Activated CD8-positive, alpha-beta T cell treated with anti-CD3 and anti-CD28 coated beads, Interleukin-2, amount 10 ng/mL, durations not matched to agents 7 days and 5 days (primary cell): ENCODE measurements at regions not wholly inside any gene's neighbourhood (a gene's known extent, or its start where the extent isn't known, plus 50 kb on each side); places are given as distances from the start of the nearest gene placed in this dataset.

Experiments
- ATAC-seq: fragments of 150-1000 bp; cut with Tn5 transposase; one replicate; pipeline ENCODE4 v1.10.0; 2021; ENCODE audit warnings: moderate library complexity
- CTCF ChIA-PET: fragments of 350-600 bp; sonication (Branson Sonifier 250); formaldehyde crosslinking; loops from one replicate; lab custom pipeline; 2021; ENCODE audit warnings: antibody characterized with exemption; lab: Charles Lee
- POLR2A ChIA-PET: fragments of 350-600 bp; sonication (Branson Sonifier 250); formaldehyde crosslinking; loops from one replicate; lab custom pipeline; 2021; ENCODE audit warnings: antibody characterized with exemption; lab: Charles Lee
- DNase-seq: peaks from one replicate; pipeline ENCODE4 v3.0.0-alpha.2; 2020
- H3K27ac Mint-ChIP-seq: one replicate; pipeline ENCODE4 v1.8.0; 2021; ENCODE audit warnings: mild to moderate bottlenecking, mixed read lengths
- H3K27me3 Mint-ChIP-seq: one replicate; pipeline ENCODE4 v1.8.0; 2021; ENCODE audit warnings: low read depth, mixed read lengths
- H3K36me3 Mint-ChIP-seq: one replicate; pipeline ENCODE4 v1.8.0; 2021; ENCODE audit warnings: low read depth, mixed read lengths
- H3K4me1 Mint-ChIP-seq: one replicate; pipeline ENCODE4 v1.8.0; 2021; ENCODE audit warnings: low read depth, mixed read lengths
- H3K4me3 Mint-ChIP-seq: one replicate; pipeline ENCODE4 v1.8.0; 2021; ENCODE audit warnings: mild to moderate bottlenecking, mixed read lengths
- H3K9me3 Mint-ChIP-seq: one replicate; pipeline ENCODE4 v1.8.0; 2022; ENCODE audit warnings: mixed read lengths; ENCODE audit not compliant: insufficient read depth

DNA sequence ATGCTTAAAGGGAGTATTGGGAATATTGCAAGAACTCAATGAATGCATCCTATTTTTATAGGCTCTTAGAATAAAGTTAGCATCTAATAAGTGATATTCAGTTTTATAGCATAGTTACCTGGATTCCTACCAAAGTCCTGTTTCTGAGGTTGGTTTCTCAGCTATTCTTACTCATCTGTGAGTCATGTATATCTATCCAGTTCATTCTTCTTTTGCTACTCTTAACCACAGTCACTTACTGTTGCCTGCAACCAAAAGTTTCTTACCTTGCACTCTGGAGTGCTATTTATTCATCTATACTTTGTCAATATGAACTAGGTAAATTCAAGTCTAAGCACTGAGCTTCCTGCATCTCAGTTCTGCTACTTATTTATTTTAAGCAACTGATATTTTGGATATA lies 322.5 kb downstream of the HS3ST1 start:
- H3K36me3 Mint-ChIP-seq = no peaks in the 10 kb centered on the region
- ATAC-seq (no peak), DNase-seq (no peak)
- no peaks in the 10 kb centered on the region for H3K27me3 Mint-ChIP-seq
- H3K4me3 Mint-ChIP-seq = no peak overlapping the region
- H3K9me3 Mint-ChIP-seq = no peaks in the 10 kb centered on the region
- ChIA-PET POLR2A (no interaction called here), CTCF (no interaction called here)
- H3K4me1 Mint-ChIP-seq = no peaks in the 10 kb centered on the region
- no peak overlapping the region for H3K27ac Mint-ChIP-seq

DNA sequence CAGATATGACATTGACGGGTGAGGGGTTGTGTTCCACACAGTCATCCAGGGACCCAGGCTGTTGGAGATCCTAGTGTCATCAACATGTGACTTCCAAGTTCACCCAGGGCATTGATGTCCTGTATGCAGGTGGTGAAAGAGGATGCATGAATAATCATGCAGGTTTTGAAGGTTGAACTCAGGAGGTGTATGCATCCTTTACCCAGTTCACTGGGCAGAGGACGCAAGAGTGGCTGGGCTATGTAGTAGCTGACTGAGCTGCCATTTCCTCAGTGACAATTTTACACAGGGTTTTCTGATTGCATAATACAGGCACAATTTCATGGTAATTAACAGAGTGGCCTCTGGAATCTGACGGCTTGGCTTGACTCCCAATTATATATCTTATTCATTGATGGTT lies 323.0 kb downstream of the HS3ST1 start:
- Mint-ChIP-seq H3K4me3 (no peak overlapping the region), H3K4me1 (no peaks in the 10 kb centered on the region), H3K27ac (no peak overlapping the region), H3K27me3 (no peaks in the 10 kb centered on the region), H3K9me3 (no peaks in the 10 kb centered on the region), H3K36me3 (no peaks in the 10 kb centered on the region)
- POLR2A ChIA-PET = no interaction called here
- DNase-seq (no peak), ATAC-seq (no peak)
- CTCF ChIA-PET = no interaction called here

DNA sequence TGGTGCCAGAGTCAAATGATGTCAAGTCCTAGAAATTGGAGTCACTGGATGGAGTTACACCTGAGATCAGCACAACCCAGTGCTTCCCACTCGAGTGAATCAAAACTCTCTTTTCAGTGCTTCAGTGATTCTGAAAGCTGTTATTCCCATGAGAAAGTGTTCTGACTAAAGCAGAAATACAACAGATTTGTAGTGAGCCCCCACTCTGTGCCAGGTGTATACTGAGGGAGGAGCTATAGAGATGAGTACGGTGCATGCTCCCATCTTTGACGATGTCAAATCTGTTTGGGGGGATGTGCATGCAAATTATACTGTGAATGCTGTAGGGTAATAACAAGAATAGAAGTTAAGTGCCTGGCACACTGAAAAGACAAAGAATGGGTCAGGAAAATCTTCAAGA lies 330.2 kb downstream of the HS3ST1 start:
- Mint-ChIP-seq H3K4me3 (no peak overlapping the region), H3K4me1 (no peaks in the 10 kb centered on the region)
- POLR2A ChIA-PET = no interaction called here

DNA sequence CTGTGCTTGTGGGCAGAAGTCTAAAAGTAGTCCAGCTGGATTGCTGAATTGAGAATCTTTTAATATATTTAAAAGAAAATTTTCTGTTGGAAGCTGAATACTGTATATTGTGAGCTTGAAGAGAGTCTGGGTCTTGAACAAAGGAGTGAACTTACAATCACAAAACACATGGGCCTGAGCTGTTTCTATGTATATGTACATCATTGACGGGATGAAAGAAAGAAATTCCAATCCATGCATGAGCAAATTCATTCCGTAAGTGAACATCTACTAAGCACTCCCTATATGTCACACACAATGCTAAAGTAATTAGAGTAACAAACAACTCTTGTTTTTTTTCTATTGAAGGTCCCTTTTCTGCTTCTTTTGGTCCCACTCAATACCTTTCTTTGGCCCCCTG lies 331.0 kb downstream of the HS3ST1 start:
- Mint-ChIP-seq H3K36me3 (no peaks in the 10 kb centered on the region), H3K27me3 (no peaks in the 10 kb centered on the region), H3K4me1 (no peaks in the 10 kb centered on the region), H3K27ac (no peak overlapping the region), H3K9me3 (no peaks in the 10 kb centered on the region), H3K4me3 (no peak overlapping the region)
- CTCF ChIA-PET = no interaction called here
- POLR2A ChIA-PET = no interaction called here
- DNase-seq (no peak), ATAC-seq (no peak)

More for the DNA sequence above, 330.2 kb downstream of the HS3ST1 start:
- DNase-seq = no peak
- Mint-ChIP-seq H3K27ac (no peak overlapping the region), H3K9me3 (no peaks in the 10 kb centered on the region), H3K27me3 (no peaks in the 10 kb centered on the region), H3K36me3 (no peaks in the 10 kb centered on the region)
- ATAC-seq = no peak
- CTCF ChIA-PET = no interaction called here

DNA sequence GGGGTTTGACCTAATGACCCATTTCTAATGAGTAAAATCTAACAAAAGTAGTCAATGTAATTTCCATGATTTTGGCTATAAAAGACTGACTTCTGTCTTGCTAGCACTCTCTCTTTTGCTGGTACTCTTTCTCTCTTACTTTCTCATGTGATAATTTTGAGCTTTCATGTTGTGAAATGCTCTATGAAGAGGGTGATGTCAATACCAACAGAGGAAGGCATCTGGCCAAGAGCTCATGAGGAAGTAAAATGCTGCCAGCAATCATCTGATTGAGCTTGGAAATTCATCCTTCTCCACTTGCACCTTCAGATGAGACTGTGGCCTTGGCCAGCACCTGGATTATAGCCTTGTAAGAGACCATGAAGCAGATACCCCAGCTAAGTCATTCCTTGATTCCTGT lies 347.7 kb downstream of the HS3ST1 start:
- peaks cover 5% of the 10 kb centered on the region for H3K9me3 Mint-ChIP-seq
- no peaks in the 10 kb centered on the region for H3K36me3 Mint-ChIP-seq
- no peak overlapping the region for H3K27ac Mint-ChIP-seq
- H3K4me3 Mint-ChIP-seq = no peak overlapping the region
- no peaks in the 10 kb centered on the region for H3K27me3 Mint-ChIP-seq
- POLR2A ChIA-PET = no interaction called here
- DNase-seq = no peak
- CTCF ChIA-PET = no interaction called here
- no peak for ATAC-seq
- H3K4me1 Mint-ChIP-seq = no peaks in the 10 kb centered on the region

DNA sequence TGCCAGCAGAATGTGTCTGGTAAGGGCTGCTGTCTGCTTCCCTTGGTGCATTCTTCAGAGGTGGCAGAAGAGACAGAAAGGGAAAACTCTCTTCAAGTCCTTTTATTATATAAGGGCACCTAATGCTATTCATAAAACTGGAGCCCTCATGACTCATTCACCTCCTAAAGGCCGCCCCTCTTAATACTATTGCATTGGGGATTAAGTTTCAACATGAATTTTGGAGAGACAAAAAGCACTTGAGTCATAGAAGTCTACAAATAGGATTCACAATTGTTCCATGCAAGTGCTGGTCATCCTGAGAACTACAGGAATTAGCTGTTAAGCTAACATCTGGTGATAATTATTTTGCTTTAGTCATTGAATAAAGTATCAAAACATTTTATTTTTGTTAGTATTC lies 349.5 kb downstream of the HS3ST1 start:
- Mint-ChIP-seq H3K4me3 (no peak overlapping the region), H3K9me3 (peaks cover 5% of the 10 kb centered on the region), H3K4me1 (no peaks in the 10 kb centered on the region), H3K27ac (no peak overlapping the region), H3K27me3 (no peaks in the 10 kb centered on the region), H3K36me3 (no peaks in the 10 kb centered on the region)
- ChIA-PET CTCF (no interaction called here), POLR2A (no interaction called here)
- ATAC-seq = no peak
- no peak for DNase-seq

DNA sequence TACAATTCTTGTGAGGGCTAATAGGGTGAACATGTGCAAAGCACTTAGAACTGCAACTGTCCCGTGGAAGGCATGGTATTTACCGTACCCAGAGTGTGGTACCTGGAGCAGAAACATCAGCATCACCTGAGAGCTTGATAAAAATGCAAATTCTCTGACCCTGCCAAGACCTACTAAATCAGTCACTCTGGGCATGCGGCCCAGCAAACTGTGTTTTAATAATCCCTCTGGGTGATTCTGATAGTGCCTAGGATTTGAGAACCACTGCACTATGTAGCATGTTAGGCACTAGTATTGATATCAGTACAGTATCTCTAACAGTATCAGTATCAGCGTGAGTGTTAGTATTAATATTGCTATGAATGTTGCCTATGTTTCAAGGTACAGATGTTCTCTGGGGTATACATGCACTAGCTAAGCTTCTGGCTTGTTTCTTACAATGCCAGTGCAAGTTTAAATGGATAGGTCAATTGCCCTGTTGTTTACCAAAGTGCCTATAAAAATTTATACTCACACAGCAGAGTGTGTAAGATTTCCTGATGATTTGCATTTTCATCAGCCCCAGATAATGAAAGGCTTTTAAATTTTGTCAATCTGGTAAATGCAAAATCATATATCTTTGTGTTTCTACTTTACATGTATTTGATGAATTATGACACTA lies 354.0 kb downstream of the HS3ST1 start:
- ATAC-seq (no peak), DNase-seq (no peak)
- Mint-ChIP-seq H3K9me3 (no peaks in the 10 kb centered on the region), H3K36me3 (no peaks in the 10 kb centered on the region), H3K27ac (no peak overlapping the region), H3K27me3 (no peaks in the 10 kb centered on the region), H3K4me3 (no peak overlapping the region), H3K4me1 (no peaks in the 10 kb centered on the region)
- ChIA-PET CTCF (no interaction called here), POLR2A (interaction anchor here (0.6 kb wide), 1 partner anchor 360 kb away, joined by 3 read pairs; no protein-coding TSS in a partner anchor)

DNA sequence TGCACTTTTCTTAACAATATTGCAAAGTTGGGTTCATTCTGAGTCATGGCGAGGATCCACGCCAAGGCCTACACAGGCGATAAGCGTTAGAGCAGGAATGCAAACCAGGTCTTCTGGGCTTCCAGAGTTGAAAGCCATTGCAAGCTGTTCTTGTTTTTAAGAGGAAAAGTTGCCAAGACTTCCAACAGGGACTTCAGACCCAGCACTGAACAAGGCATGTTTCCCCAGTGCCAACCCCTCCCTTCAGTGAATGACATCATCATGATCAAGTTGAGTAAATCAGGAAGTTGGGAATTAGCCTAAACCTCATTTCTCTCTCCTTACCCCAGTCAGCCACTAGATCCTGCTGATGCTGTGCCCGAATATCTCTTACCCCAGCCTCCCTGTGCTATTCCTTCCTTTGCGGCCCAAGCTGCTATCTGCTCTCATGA lies 355.1 kb downstream of the HS3ST1 start:
- H3K27me3 Mint-ChIP-seq = no peaks in the 10 kb centered on the region
- H3K36me3 Mint-ChIP-seq = no peaks in the 10 kb centered on the region
- H3K9me3 Mint-ChIP-seq = no peaks in the 10 kb centered on the region
- no peak for DNase-seq
- H3K4me3 Mint-ChIP-seq = no peak overlapping the region
- ATAC-seq = no peak
- ChIA-PET POLR2A (no interaction called here), CTCF (no interaction called here)
- no peak overlapping the region for H3K27ac Mint-ChIP-seq
- no peaks in the 10 kb centered on the region for H3K4me1 Mint-ChIP-seq

DNA sequence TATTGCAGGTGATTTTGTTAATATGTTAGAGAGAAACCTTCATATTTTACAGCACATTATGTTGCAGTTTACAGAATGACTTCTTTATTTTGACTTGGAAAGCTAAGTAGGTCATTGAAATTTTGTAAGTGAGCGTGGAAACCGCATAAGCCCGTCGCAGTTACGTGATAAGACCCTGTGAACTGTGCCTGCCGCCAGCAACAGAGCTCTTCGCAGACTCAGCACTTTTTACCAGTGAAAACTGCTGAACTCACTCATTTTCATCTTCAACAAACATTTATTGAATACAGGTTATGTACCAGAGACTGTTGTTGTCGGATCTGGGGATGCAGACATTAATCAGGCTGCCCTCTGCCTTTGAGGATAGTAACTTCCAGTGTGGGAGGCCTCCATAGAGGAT lies 355.7 kb downstream of the HS3ST1 start:
- CTCF ChIA-PET = no interaction called here

DNA sequence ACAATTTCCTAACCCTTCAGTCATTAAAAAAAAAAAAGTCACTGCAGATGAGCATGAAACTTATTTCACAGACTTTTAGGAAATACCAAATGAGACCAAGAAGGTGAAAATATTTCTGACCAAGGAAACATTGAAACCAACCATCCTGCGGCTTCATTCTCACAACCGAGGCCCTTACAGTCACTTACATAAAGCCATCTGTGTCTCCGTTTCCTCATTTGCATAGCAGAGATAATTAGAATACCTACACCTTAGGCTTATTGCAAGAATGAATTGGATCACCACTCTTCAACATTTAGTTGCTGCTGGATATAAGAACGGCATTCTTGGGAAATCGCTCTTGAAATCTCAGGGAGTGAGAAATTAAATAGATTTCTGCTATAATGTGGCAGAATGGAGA lies 356.2 kb downstream of the HS3ST1 start:
- no peak overlapping the region for H3K27ac Mint-ChIP-seq

More for the DNA sequence above, 355.7 kb downstream of the HS3ST1 start:
- Mint-ChIP-seq H3K9me3 (no peaks in the 10 kb centered on the region), H3K27ac (no peak overlapping the region), H3K4me3 (no peak overlapping the region), H3K27me3 (no peaks in the 10 kb centered on the region), H3K36me3 (no peaks in the 10 kb centered on the region), H3K4me1 (no peaks in the 10 kb centered on the region)
- POLR2A ChIA-PET = no interaction called here
- DNase-seq (no peak), ATAC-seq (no peak)

DNA sequence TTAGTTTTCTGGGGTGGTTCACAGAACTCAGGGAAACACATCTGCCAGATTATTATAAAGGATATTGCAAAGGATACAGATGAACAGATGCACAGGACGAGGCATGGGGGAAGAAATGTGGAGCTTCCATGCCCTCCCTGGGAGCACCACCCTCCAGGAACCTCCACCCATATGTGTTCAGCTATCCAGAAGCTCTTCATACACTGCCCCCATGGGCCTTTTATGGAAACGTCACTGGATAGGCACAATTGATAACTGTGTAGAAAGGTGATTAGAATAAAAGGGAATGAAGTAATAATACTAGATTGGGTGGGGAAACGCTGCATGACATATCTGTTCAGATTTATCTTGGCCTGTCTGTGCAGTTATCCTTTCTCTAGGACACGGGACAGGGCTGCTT lies 357.9 kb downstream of the HS3ST1 start:
- Mint-ChIP-seq H3K4me1 (no peaks in the 10 kb centered on the region), H3K4me3 (no peak overlapping the region), H3K27me3 (no peaks in the 10 kb centered on the region), H3K27ac (no peak overlapping the region), H3K9me3 (no peaks in the 10 kb centered on the region), H3K36me3 (no peaks in the 10 kb centered on the region)
- DNase-seq (no peak), ATAC-seq (no peak)
- ChIA-PET CTCF (no interaction called here), POLR2A (no interaction called here)

More for the DNA sequence above, 356.2 kb downstream of the HS3ST1 start:
- Mint-ChIP-seq H3K4me3 (no peak overlapping the region), H3K9me3 (no peaks in the 10 kb centered on the region), H3K27me3 (no peaks in the 10 kb centered on the region), H3K36me3 (no peaks in the 10 kb centered on the region), H3K4me1 (no peaks in the 10 kb centered on the region)
- ATAC-seq (no peak), DNase-seq (no peak)
- ChIA-PET POLR2A (no interaction called here), CTCF (no interaction called here)

DNA sequence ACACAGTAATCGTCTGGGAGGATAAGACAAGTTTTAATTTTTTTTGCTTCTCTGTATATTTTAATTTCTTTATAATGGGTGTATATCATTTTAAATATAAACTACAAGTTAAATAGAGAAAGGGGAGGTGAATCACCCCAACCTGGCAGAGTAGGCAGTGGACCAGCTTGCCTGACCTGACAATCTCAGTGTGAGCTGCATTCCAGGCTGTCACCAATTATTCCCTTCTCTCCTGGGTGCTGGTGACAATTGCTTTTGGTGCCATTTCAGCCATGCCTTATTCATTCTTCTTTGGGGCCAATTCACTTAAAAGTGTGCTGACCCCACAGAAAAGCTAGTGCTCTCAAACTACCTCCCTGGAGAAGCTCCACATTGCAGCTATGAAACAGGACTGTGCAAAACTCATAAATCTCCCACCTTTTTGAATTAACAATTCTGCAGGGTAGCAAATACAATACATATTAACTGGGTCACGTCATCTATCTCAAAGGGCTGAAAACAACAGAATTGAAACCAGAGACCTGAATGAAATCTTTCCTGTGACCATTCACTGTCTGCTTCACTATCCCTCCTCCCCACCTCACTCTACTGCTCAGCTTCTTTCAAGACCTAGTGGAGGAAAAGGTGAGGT lies 359.0 kb downstream of the HS3ST1 start:
- H3K27ac Mint-ChIP-seq = no peak overlapping the region
- no peaks in the 10 kb centered on the region for H3K36me3 Mint-ChIP-seq
- DNase-seq = no peak
- H3K27me3 Mint-ChIP-seq = no peaks in the 10 kb centered on the region
- ATAC-seq = no peak
- ChIA-PET POLR2A (no interaction called here), CTCF (no interaction called here)
- H3K4me1 Mint-ChIP-seq = no peaks in the 10 kb centered on the region
- H3K4me3 Mint-ChIP-seq = no peak overlapping the region
- H3K9me3 Mint-ChIP-seq = no peaks in the 10 kb centered on the region
